ENCODE measurements at regions not wholly inside any gene's neighbourhood (a gene's known extent, or its start where the extent isn't known, plus 50 kb on each side); places are given as distances from the start of the nearest gene placed in this dataset.

DNA sequence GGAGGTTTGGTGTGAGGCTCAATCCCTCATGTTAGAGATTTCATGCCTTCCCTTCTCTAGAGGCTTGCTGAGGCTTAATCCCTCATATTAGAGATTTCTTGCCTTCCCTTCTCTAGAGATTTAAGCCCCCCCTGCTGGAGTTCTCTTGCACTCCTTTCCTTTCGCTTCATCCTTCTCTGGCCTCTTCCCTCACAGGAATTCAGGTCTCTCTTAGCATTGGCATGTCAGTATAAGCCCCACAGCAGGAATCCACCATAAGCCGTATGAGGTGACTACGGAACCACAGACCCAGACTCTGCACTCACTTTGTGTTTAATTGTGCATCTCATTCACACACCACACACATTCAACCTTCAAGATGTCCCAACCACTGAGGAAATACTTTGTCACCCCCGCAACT lies 338.6 kb upstream of the POU1F1 start:
- no peak for DNase-seq
- WGBS, 2 donors: 94 to 97% methylated on average over 4 of the region's 4 CpGs
- no peaks in the 10 kb centered on the region for H3K27me3 ChIP-seq
- no peaks in the 10 kb centered on the region for H3K9me3 ChIP-seq
- no peak overlapping the region for H3K4me3 ChIP-seq
- TF ChIP-seq POLR2A (IDR thresholded peaks at IDR 0.05): no peak
- TF ChIP-seq, protein P1, sequence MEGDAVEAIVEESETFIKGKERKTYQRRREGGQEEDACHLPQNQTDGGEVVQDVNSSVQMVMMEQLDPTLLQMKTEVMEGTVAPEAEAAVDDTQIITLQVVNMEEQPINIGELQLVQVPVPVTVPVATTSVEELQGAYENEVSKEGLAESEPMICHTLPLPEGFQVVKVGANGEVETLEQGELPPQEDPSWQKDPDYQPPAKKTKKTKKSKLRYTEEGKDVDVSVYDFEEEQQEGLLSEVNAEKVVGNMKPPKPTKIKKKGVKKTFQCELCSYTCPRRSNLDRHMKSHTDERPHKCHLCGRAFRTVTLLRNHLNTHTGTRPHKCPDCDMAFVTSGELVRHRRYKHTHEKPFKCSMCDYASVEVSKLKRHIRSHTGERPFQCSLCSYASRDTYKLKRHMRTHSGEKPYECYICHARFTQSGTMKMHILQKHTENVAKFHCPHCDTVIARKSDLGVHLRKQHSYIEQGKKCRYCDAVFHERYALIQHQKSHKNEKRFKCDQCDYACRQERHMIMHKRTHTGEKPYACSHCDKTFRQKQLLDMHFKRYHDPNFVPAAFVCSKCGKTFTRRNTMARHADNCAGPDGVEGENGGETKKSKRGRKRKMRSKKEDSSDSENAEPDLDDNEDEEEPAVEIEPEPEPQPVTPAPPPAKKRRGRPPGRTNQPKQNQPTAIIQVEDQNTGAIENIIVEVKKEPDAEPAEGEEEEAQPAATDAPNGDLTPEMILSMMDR (IDR thresholded peaks at IDR 0.05): no peak
- intact Hi-C loops (cut with DNase I; ENCODE audit: low total_unique reads): no loop called here
- H3K36me3 ChIP-seq (ENCODE audit: low read depth, missing control alignments): no peaks in the 10 kb centered on the region
- H3K27ac ChIP-seq: no peak overlapping the region
- H3K4me1 ChIP-seq: no peaks in the 10 kb centered on the region

DNA sequence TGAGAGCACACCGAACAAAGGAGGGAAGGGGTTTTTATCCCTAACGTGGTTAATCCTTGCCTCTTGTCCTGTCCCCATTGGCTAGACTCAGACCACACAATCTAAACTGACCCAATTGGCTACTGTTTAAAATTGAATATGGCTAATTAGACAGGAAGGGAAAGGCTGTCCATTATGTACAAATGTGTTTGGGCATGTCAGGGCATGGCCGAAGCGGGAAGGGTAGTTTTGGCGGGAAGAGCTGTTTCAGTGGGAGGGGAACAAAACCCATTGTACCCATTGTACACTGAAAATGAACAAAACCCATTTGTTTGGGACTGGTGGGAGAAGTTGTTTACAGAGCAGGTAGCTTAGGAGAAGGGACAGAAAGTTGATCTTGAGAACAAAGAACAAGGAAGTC lies 330.9 kb upstream of the POU1F1 start:
- WGBS, 2 donors: 85 to 91% methylated on average over 5 of the region's 5 CpGs
- intact Hi-C loops (cut with DNase I; ENCODE audit: low total_unique reads): no loop called here
- H3K4me3 ChIP-seq: no peak overlapping the region
- H3K36me3 ChIP-seq (ENCODE audit: low read depth, missing control alignments): no peaks in the 10 kb centered on the region
- H3K4me1 ChIP-seq: no peaks in the 10 kb centered on the region
- TF ChIP-seq POLR2A (IDR thresholded peaks at IDR 0.05): no peak
- TF ChIP-seq, protein P1 (IDR thresholded peaks at IDR 0.05): no peak
- no peak for DNase-seq
- H3K27ac ChIP-seq: no peak overlapping the region
- no peaks in the 10 kb centered on the region for H3K9me3 ChIP-seq
- no peaks in the 10 kb centered on the region for H3K27me3 ChIP-seq

DNA sequence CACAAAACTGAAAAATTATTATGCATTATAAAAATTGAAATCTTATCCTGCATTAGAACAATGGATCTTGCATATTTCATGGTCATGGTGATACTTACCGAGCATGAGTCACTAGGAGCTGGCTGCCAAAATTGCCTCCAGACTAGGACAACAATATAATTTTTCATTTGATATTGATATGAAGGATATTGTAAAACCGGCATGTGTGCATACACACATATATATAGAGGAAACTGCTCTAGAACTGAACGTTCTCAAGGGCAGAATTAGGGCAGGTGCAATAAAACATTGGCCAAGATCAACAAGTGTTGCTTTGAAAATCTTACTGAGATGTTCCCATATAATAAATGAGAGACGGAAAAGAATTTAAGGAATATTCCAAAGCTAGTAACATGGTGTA lies 319.4 kb upstream of the POU1F1 start:
- Histone ChIP-seq H3K27me3 (no peaks in the 10 kb centered on the region), H3K36me3 (ENCODE audit: low read depth, missing control alignments) (no peaks in the 10 kb centered on the region), H3K27ac (no peak overlapping the region), H3K9me3 (no peaks in the 10 kb centered on the region), H3K4me1 (no peaks in the 10 kb centered on the region), H3K4me3 (no peak overlapping the region)
- 70 to 75% methylated on average over 4 of the region's 4 CpGs for WGBS, 2 donors
- intact Hi-C loops (cut with DNase I; ENCODE audit: low total_unique reads): no loop called here
- TF ChIP-seq POLR2A (IDR thresholded peaks at IDR 0.05): no peak
- TF ChIP-seq, protein P1 (IDR thresholded peaks at IDR 0.05): no peak
- no peak for DNase-seq

DNA sequence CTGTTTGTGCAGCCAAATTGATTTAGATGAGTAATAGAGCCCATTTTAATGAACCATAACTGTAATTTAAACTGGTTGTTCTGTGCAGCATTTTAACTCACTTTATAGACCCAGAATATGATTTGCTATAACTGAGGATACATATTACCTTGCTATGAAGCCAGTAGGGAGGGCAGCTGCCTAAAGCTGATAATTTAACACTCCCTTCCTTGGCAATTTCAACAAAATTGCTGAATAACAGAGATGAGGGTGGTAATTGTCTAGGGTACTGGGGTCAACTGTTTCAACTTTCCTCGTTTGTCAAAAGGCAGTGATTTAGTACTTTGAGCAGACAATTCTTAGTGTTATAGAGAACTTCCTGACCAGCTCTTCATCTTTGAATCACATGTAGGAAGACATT lies 304.9 kb upstream of the POU1F1 start:
- DNase-seq: no peak
- no peaks in the 10 kb centered on the region for H3K36me3 ChIP-seq (ENCODE audit: low read depth, missing control alignments)
- WGBS, 2 donors: 9 to 23% methylated on average over 1 of the region's 1 CpG
- no peak overlapping the region for H3K4me3 ChIP-seq
- TF ChIP-seq, protein P1 (IDR thresholded peaks at IDR 0.05): no peak
- no peak for TF ChIP-seq POLR2A (IDR thresholded peaks at IDR 0.05)
- no peaks in the 10 kb centered on the region for H3K4me1 ChIP-seq
- H3K27ac ChIP-seq: no peak overlapping the region
- intact Hi-C loops (cut with DNase I; ENCODE audit: low total_unique reads): no loop called here
- no peaks in the 10 kb centered on the region for H3K27me3 ChIP-seq
- H3K9me3 ChIP-seq: no peaks in the 10 kb centered on the region

DNA sequence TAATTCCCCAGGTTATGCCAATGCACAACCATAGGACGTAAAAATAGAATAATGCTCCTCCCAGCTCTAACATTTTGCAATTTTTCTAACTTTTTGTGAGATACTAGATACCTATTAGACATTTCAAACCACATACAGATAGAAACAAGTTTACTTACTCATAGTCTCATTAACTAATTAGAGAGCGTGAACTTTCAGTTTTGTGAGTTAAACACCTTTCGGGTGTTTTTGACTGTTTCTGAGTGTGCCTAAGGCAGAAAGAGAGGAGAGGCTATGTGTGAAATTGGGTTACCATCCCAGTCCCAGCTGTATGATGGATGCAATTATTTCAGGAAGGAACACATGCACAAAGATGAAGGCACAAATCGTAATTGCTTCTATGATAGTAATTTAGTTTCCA lies 300.4 kb upstream of the POU1F1 start:
- intact Hi-C loops (cut with DNase I; ENCODE audit: low total_unique reads): no loop called here
- WGBS, 2 donors: 52 to 55% methylated on average over 4 of the region's 4 CpGs
- no peak for TF ChIP-seq POLR2A (IDR thresholded peaks at IDR 0.05)
- TF ChIP-seq, protein P1 (IDR thresholded peaks at IDR 0.05): no peak

More for the DNA sequence above, 300.4 kb upstream of the POU1F1 start:
- H3K4me3 ChIP-seq: no peak overlapping the region
- no peaks in the 10 kb centered on the region for H3K36me3 ChIP-seq (ENCODE audit: low read depth, missing control alignments)
- no peaks in the 10 kb centered on the region for H3K27me3 ChIP-seq
- H3K27ac ChIP-seq: no peak overlapping the region
- no peaks in the 10 kb centered on the region for H3K4me1 ChIP-seq
- no peak for DNase-seq
- no peaks in the 10 kb centered on the region for H3K9me3 ChIP-seq
